ENCODE measurements at regions not wholly inside any gene's neighbourhood (a gene's known extent, or its start where the extent isn't known, plus 50 kb on each side); places are given as distances from the start of the nearest gene placed in this dataset.

- H3K9me2 ChIP-seq (ENCODE audit: insufficient read depth, low read length) = no peaks in the 10 kb centered on the region
- H4K20me1 ChIP-seq (ENCODE audit: insufficient read depth, low read length) = no peaks in the 10 kb centered on the region
- H3K4me1 ChIP-seq (ENCODE audit: insufficient read depth, low read length, poor library complexity, severe bottlenecking) = no peaks in the 10 kb centered on the region
- no peak overlapping the region for H2AFZ ChIP-seq (ENCODE audit: low read length)
- POLR2A ChIA-PET = no interaction called here
- no TSS peak for BruUV-seq (replicated peaks)
- DNase-seq (ENCODE audit: low spot score) = no peak
- CTCF ChIA-PET (ENCODE audit: unreplicated experiment) = no interaction called here
- H3K4me2 ChIP-seq (ENCODE audit: low read length) = no peak overlapping the region
- TF ChIP-seq, protein P1, sequence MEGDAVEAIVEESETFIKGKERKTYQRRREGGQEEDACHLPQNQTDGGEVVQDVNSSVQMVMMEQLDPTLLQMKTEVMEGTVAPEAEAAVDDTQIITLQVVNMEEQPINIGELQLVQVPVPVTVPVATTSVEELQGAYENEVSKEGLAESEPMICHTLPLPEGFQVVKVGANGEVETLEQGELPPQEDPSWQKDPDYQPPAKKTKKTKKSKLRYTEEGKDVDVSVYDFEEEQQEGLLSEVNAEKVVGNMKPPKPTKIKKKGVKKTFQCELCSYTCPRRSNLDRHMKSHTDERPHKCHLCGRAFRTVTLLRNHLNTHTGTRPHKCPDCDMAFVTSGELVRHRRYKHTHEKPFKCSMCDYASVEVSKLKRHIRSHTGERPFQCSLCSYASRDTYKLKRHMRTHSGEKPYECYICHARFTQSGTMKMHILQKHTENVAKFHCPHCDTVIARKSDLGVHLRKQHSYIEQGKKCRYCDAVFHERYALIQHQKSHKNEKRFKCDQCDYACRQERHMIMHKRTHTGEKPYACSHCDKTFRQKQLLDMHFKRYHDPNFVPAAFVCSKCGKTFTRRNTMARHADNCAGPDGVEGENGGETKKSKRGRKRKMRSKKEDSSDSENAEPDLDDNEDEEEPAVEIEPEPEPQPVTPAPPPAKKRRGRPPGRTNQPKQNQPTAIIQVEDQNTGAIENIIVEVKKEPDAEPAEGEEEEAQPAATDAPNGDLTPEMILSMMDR (conservative IDR thresholded peaks at IDR 0.05; ENCODE audit: low read length) = no peak
- no peak for TF ChIP-seq EZH2phosphoT487 (IDR thresholded peaks at IDR 0.05; ENCODE audit: borderline replicate concordance, low read depth, low read length)
- no peaks in the 10 kb centered on the region for H3K9me3 ChIP-seq (ENCODE audit: low read length)
- no peak overlapping the region for H3K27ac ChIP-seq (ENCODE audit: low read depth, low read length, poor library complexity, severe bottlenecking)
- no peaks in the 10 kb centered on the region for H3K36me3 ChIP-seq (ENCODE audit: insufficient read depth, low read length)
- H3K4me3 ChIP-seq (ENCODE audit: low read depth, low read length, poor library complexity, severe bottlenecking) = no peak overlapping the region
- no peaks in the 10 kb centered on the region for H3K79me2 ChIP-seq (ENCODE audit: insufficient read depth, low read depth, low read length)
- intact Hi-C loops (cut with micrococcal nuclease; ENCODE audit: unreplicated experiment) = no loop called here
These were observed 171.8 kb upstream of the PACRGL start for GRCh38 chr4:20528508-20528907.

- Histone ChIP-seq H2AFZ (ENCODE audit: low read length) (no peak overlapping the region), H3K4me1 (ENCODE audit: insufficient read depth, low read length, poor library complexity, severe bottlenecking) (no peaks in the 10 kb centered on the region), H3K9me2 (ENCODE audit: insufficient read depth, low read length) (no peaks in the 10 kb centered on the region), H3K9me3 (ENCODE audit: low read length) (no peaks in the 10 kb centered on the region), H3K4me3 (ENCODE audit: low read depth, low read length, poor library complexity, severe bottlenecking) (no peak overlapping the region), H3K27ac (ENCODE audit: low read depth, low read length, poor library complexity, severe bottlenecking) (no peak overlapping the region), H4K20me1 (ENCODE audit: insufficient read depth, low read length) (no peaks in the 10 kb centered on the region), H3K4me2 (ENCODE audit: low read length) (no peak overlapping the region), H3K79me2 (ENCODE audit: insufficient read depth, low read depth, low read length) (no peaks in the 10 kb centered on the region), H3K36me3 (ENCODE audit: insufficient read depth, low read length) (no peaks in the 10 kb centered on the region)
- ChIA-PET POLR2A (interaction anchor here (0.6 to 1.3 kb wide), 4 partner anchors 9 to 127 kb away, joined by 3 read pairs; no protein-coding TSS in a partner anchor), CTCF (ENCODE audit: unreplicated experiment) (no interaction called here)
- no peak for DNase-seq (ENCODE audit: low spot score)
- BruUV-seq (replicated peaks) = no TSS peak
- TF ChIP-seq EZH2phosphoT487 (IDR thresholded peaks at IDR 0.05; ENCODE audit: borderline replicate concordance, low read depth, low read length) = no peak
- TF ChIP-seq, protein P1 (conservative IDR thresholded peaks at IDR 0.05; ENCODE audit: low read length) = no peak
- intact Hi-C loops (cut with micrococcal nuclease; ENCODE audit: unreplicated experiment) = no loop called here
These were observed 170.6 kb upstream of the PACRGL start for GRCh38 chr4:20529691-20530090.

DNA sequence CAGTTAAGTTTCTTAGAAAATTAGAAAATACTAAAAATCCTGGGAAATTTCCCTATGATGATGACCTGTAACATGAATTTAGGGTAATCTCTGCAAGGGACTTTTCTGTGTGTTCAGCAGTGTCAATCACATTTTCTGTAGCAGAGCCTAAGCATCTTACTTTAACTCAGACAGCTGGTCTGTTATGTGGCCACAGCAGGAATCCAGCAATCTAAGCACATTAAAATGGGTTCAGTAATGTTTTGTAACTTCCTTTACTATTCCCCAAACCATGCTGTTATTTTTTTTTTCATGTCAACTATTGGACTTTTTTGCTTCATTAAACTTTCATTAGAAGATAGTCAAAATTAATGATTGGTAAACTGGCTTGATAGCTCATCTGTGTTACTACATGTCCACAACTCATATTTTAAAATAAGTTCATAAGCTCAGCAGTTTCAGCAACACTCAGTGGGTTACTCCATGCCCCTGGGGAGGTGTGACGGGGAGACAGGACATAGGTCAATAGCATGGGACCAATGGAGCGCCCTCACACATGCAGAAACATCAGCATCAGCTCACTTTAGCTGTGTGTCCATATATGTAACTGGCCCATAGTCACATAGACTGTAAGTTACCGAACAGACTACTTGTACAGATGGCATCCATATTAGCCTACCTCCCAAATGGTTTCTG is 168.0 kb upstream of the PACRGL start:
- Histone ChIP-seq H3K79me2 (ENCODE audit: insufficient read depth, low read depth, low read length) (no peaks in the 10 kb centered on the region), H3K4me2 (ENCODE audit: low read length) (no peak overlapping the region), H3K9me3 (ENCODE audit: low read length) (no peaks in the 10 kb centered on the region), H3K36me3 (ENCODE audit: insufficient read depth, low read length) (no peaks in the 10 kb centered on the region), H2AFZ (ENCODE audit: low read length) (no peak overlapping the region), H3K9me2 (ENCODE audit: insufficient read depth, low read length) (no peaks in the 10 kb centered on the region), H3K27ac (ENCODE audit: low read depth, low read length, poor library complexity, severe bottlenecking) (no peak overlapping the region), H3K4me3 (ENCODE audit: low read depth, low read length, poor library complexity, severe bottlenecking) (no peak overlapping the region), H3K4me1 (ENCODE audit: insufficient read depth, low read length, poor library complexity, severe bottlenecking) (no peaks in the 10 kb centered on the region), H4K20me1 (ENCODE audit: insufficient read depth, low read length) (no peaks in the 10 kb centered on the region)
- TF ChIP-seq, protein P1 (conservative IDR thresholded peaks at IDR 0.05; ENCODE audit: low read length) = no peak
- TF ChIP-seq EZH2phosphoT487 (IDR thresholded peaks at IDR 0.05; ENCODE audit: borderline replicate concordance, low read depth, low read length) = no peak
- intact Hi-C loops (cut with micrococcal nuclease; ENCODE audit: unreplicated experiment) = no loop called here
- CTCF ChIA-PET (ENCODE audit: unreplicated experiment) = no interaction called here
- BruUV-seq (replicated peaks) = no TSS peak
- no peak for DNase-seq (ENCODE audit: low spot score)
- POLR2A ChIA-PET = interaction anchor here (0.9 kb wide), 1 partner anchor 28 kb away, joined by 3 read pairs; no protein-coding TSS in a partner anchor

Measured in OCI-LY7 (cell line).